HEK293 (cell line): ENCODE measurements at regions not wholly inside any gene's neighbourhood (a gene's known extent, or its start where the extent isn't known, plus 50 kb on each side); places are given as distances from the start of the nearest gene placed in this dataset.

ENCODE experiments used
- CTCF ChIP-seq: fragments of 450-650 bp; formaldehyde crosslinking; IDR thresholded peaks from 2 replicates; pipeline ENCODE4 v1.5.1; 2016; ENCODE audit warnings: missing biosample characterization, missing genetic modification characterization
- GLIS1 ChIP-seq: fragments of 450-650 bp; formaldehyde crosslinking; IDR thresholded peaks from 2 replicates; pipeline ENCODE4 v1.5.1; 2016; ENCODE audit warnings: missing biosample characterization, missing genetic modification characterization
- ZBTB8A ChIP-seq: fragments of 450-650 bp; formaldehyde crosslinking; IDR thresholded peaks from 2 replicates; pipeline ENCODE4 v1.5.1; 2016; ENCODE audit warnings: missing biosample characterization, missing genetic modification characterization
- ZNF302 ChIP-seq: fragments of 450-650 bp; formaldehyde crosslinking; IDR thresholded peaks from 2 replicates; pipeline ENCODE4 v1.5.1; 2016; ENCODE audit warnings: missing biosample characterization, missing genetic modification characterization, low read depth
- ZNF449 ChIP-seq: fragments of 450-650 bp; formaldehyde crosslinking; IDR thresholded peaks from 2 replicates; pipeline ENCODE4 v1.5.1; 2017; ENCODE audit warnings: missing biosample characterization, mild to moderate bottlenecking, missing genetic modification characterization, moderate library complexity
- ZNF585B ChIP-seq: fragments of 450-650 bp; formaldehyde crosslinking; IDR thresholded peaks from 2 replicates; pipeline ENCODE4 v1.5.1; 2016; ENCODE audit warnings: missing biosample characterization, missing genetic modification characterization
- ZNF629 ChIP-seq: fragments of 450-650 bp; formaldehyde crosslinking; IDR thresholded peaks from 2 replicates; pipeline ENCODE4 v1.5.1; 2017; ENCODE audit warnings: missing biosample characterization, missing genetic modification characterization
- ZNF792 ChIP-seq: fragments of 450-650 bp; formaldehyde crosslinking; IDR thresholded peaks from 2 replicates; pipeline ENCODE4 v1.5.1; 2016; ENCODE audit warnings: missing biosample characterization, missing genetic modification characterization
- ZXDB ChIP-seq: fragments of 450-650 bp; formaldehyde crosslinking; IDR thresholded peaks from 2 replicates; pipeline ENCODE4 v1.5.1; 2016; ENCODE audit warnings: missing biosample characterization, missing genetic modification characterization
- TF ChIP-seq, protein P1 (sequence below): fragments of 450-650 bp; formaldehyde crosslinking; IDR thresholded peaks from 2 replicates; pipeline ENCODE4 v1.5.1; 2016; ENCODE audit warnings: missing biosample characterization, missing genetic modification characterization

DNA sequence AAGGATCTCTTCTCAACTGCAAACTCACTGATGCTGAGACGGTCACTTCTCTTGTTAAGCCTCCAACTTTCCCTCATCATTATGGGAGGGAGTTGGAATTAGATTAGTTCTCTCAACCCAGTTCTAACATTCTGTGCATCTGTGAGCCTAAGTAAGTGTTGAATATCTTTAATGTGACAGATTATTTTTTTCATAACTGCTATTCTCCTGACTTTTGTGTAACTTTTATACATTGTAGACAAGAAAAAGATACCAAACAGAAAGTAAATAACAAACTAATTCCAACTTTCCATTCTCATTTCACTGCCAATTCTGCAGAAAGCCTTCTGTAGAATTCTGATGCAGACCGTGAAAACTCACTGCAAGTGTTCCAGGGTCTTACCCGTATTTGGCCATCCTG is 813.5 kb downstream of the TLE4 start:
- TF ChIP-seq CTCF (tag by site-specific recombination) (no peak), ZNF792 (no peak), ZXDB (tag by site-specific recombination) (no peak), ZNF629 (tag by site-specific recombination) (no peak), GLIS1 (no peak), ZBTB8A (tag by site-specific recombination) (no peak), ZNF302 (tag by site-specific recombination) (no peak), ZNF449 (no peak), ZNF585B (tag by site-specific recombination) (no peak)
- TF ChIP-seq, protein P1, sequence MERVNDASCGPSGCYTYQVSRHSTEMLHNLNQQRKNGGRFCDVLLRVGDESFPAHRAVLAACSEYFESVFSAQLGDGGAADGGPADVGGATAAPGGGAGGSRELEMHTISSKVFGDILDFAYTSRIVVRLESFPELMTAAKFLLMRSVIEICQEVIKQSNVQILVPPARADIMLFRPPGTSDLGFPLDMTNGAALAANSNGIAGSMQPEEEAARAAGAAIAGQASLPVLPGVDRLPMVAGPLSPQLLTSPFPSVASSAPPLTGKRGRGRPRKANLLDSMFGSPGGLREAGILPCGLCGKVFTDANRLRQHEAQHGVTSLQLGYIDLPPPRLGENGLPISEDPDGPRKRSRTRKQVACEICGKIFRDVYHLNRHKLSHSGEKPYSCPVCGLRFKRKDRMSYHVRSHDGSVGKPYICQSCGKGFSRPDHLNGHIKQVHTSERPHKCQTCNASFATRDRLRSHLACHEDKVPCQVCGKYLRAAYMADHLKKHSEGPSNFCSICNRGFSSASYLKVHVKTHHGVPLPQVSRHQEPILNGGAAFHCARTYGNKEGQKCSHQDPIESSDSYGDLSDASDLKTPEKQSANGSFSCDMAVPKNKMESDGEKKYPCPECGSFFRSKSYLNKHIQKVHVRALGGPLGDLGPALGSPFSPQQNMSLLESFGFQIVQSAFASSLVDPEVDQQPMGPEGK = no peak
